H9 (cell line): ENCODE measurements at regions not wholly inside any gene's neighbourhood (a gene's known extent, or its start where the extent isn't known, plus 50 kb on each side); places are given as distances from the start of the nearest gene placed in this dataset.

Source experiments
- DNase-seq: peaks from one replicate; pipeline ENCODE4 v3.0.0-alpha.2; 2017
- H2AFZ ChIP-seq: one replicate; pipeline ENCODE4 v1.6.1; 2013; ENCODE audit warnings: mild to moderate bottlenecking, low read length, control low read depth, moderate library complexity
- H2AK5ac ChIP-seq: 2 replicates; pipeline ENCODE4 v1.6.1; 2013; ENCODE audit warnings: low read length, control low read depth, mixed read lengths; ENCODE audit not compliant: insufficient read length
- H2BK120ac ChIP-seq: one replicate; pipeline ENCODE4 v1.6.1; 2013; ENCODE audit warnings: low read depth, mild to moderate bottlenecking, low read length, control low read depth, inconsistent platforms; ENCODE audit not compliant: poor library complexity, severe bottlenecking
- H2BK12ac ChIP-seq: 2 replicates; pipeline ENCODE4 v1.6.1; 2013; ENCODE audit warnings: low read length, control low read depth, mixed read lengths, low read depth; ENCODE audit not compliant: insufficient read length
- H2BK15ac ChIP-seq: 2 replicates; pipeline ENCODE4 v1.6.1; 2013; ENCODE audit warnings: low read depth, low read length, control low read depth
- H2BK20ac ChIP-seq: one replicate; pipeline ENCODE4 v1.6.1; 2013; ENCODE audit warnings: low read depth, mild to moderate bottlenecking, low read length, control low read depth, inconsistent platforms; ENCODE audit not compliant: poor library complexity, severe bottlenecking
- H2BK5ac ChIP-seq: 2 replicates; pipeline ENCODE4 v1.6.1; 2013; ENCODE audit warnings: low read length, control low read depth, mixed read lengths; ENCODE audit not compliant: insufficient read length
- H3K14ac ChIP-seq: 2 replicates; pipeline ENCODE4 v1.6.1; 2013; ENCODE audit warnings: low read length, control low read depth; ENCODE audit not compliant: insufficient read depth
- H3K18ac ChIP-seq: 2 replicates; pipeline ENCODE4 v1.6.1; 2013; ENCODE audit warnings: low read depth, mild to moderate bottlenecking, mixed read lengths, low read length, control low read depth; ENCODE audit not compliant: insufficient read length
- H3K23ac ChIP-seq: 2 replicates; pipeline ENCODE4 v1.6.1; 2013; ENCODE audit warnings: low read length, control low read depth, mixed read lengths, low read depth; ENCODE audit not compliant: insufficient read length
- H3K23me2 ChIP-seq: 2 replicates; pipeline ENCODE4 v1.6.1; 2013; ENCODE audit warnings: low read depth, mild to moderate bottlenecking, mixed read lengths, low read length, control low read depth; ENCODE audit not compliant: insufficient read length, poor library complexity, severe bottlenecking
- H3K27ac ChIP-seq: 2 replicates; pipeline ENCODE4 v1.5.1; 2013; ENCODE audit warnings: low read length, control low read depth, mixed read lengths, low read depth; ENCODE audit not compliant: insufficient read length
- H3K27me3 ChIP-seq: 2 replicates; pipeline ENCODE4 v1.6.1; 2013; ENCODE audit warnings: low read length, control low read depth, inconsistent platforms; ENCODE audit not compliant: insufficient read depth
- H3K4ac ChIP-seq: 2 replicates; pipeline ENCODE4 v1.6.1; 2013; ENCODE audit warnings: low read depth, mild to moderate bottlenecking, control low read depth, inconsistent platforms, low read length, moderate library complexity
- H3K4me1 ChIP-seq: 2 replicates; pipeline ENCODE4 v1.6.1; 2013; ENCODE audit warnings: low read length, control low read depth, inconsistent platforms; ENCODE audit not compliant: insufficient read depth
- H3K4me2 ChIP-seq: 2 replicates; pipeline ENCODE4 v1.6.1; 2013; ENCODE audit warnings: low read length, control low read depth, mixed read lengths; ENCODE audit not compliant: insufficient read length, insufficient read depth
- H3K56ac ChIP-seq: 2 replicates; pipeline ENCODE4 v1.6.1; 2013; ENCODE audit warnings: low read depth, mild to moderate bottlenecking, mixed read lengths, low read length, control low read depth; ENCODE audit not compliant: insufficient read length
- H3K79me1 ChIP-seq: 2 replicates; pipeline ENCODE4 v1.6.1; 2013; ENCODE audit warnings: low read depth, mild to moderate bottlenecking, moderate library complexity, low read length, control low read depth, inconsistent platforms; ENCODE audit not compliant: insufficient read depth, poor library complexity, severe bottlenecking
- H3K79me2 ChIP-seq: 2 replicates; pipeline ENCODE4 v1.6.1; 2013; ENCODE audit warnings: low read length, control low read depth, inconsistent platforms; ENCODE audit not compliant: insufficient read depth
- H3K9ac ChIP-seq: 2 replicates; pipeline ENCODE4 v1.6.1; 2013; ENCODE audit warnings: low read length, control low read depth, mixed read lengths; ENCODE audit not compliant: insufficient read length; ENCODE audit errors: extremely low read depth
- H3K9me3 ChIP-seq: one replicate; pipeline ENCODE4 v1.6.1; 2013; ENCODE audit warnings: low read depth, low read length, inconsistent platforms; ENCODE audit not compliant: control insufficient read depth
- H3T11ph ChIP-seq: one replicate; pipeline ENCODE4 v1.6.1; 2013; ENCODE audit warnings: mild to moderate bottlenecking, low read length, control low read depth, inconsistent platforms
- H4K20me1 ChIP-seq: one replicate; pipeline ENCODE4 v1.6.1; 2013; ENCODE audit not compliant: control insufficient read depth, insufficient read length, insufficient read depth
- H4K5ac ChIP-seq: 2 replicates; pipeline ENCODE4 v1.6.1; 2013; ENCODE audit warnings: low read depth, mild to moderate bottlenecking, mixed read lengths, low read length, control low read depth; ENCODE audit not compliant: insufficient read length
- H4K8ac ChIP-seq: replicated peaks from 2 replicates; pipeline ENCODE4 v1.6.1; 2013; ENCODE audit warnings: low read length, control low read depth, mixed read lengths, low read depth; ENCODE audit not compliant: insufficient read length
- H4K91ac ChIP-seq: 2 replicates; pipeline ENCODE4 v1.6.1; 2013; ENCODE audit warnings: low read depth, mild to moderate bottlenecking, moderate library complexity, mixed read lengths, low read length, control low read depth; ENCODE audit not compliant: insufficient read length
- H3K27ac Mint-ChIP-seq, 3 experiments: 2 replicates in 2 of 3; 3 replicates in 1 of 3; pipeline ENCODE4 v1.8.0; 2020 to 2021; ENCODE audit warnings: mixed read lengths in 3 of 3, mild to moderate bottlenecking in 1 of 3, moderate library complexity in 1 of 3
- H3K27me3 Mint-ChIP-seq: 2 replicates; pipeline ENCODE4 v1.8.0; 2021; ENCODE audit warnings: low read depth, mild to moderate bottlenecking, moderate library complexity, mixed read lengths
- H3K36me3 Mint-ChIP-seq, 3 experiments: 2 replicates in 2 of 3; 3 replicates in 1 of 3; pipeline ENCODE4 v1.8.0; 2020 to 2021; ENCODE audit warnings: low read depth in 3 of 3, mixed read lengths in 3 of 3; ENCODE audit not compliant: insufficient read depth in 1 of 3
- H3K4me1 Mint-ChIP-seq, 2 experiments: 2 replicates each; pipeline ENCODE4 v1.8.0; 2020; ENCODE audit warnings: mixed read lengths in 2 of 2
- H3K4me3 Mint-ChIP-seq, 2 experiments: 2 replicates in 1 of 2; 3 replicates in 1 of 2; pipeline ENCODE4 v1.8.0; 2020 to 2021; ENCODE audit warnings: mild to moderate bottlenecking in 2 of 2, mixed read lengths in 2 of 2, moderate library complexity in 1 of 2
- H3K9me3 Mint-ChIP-seq, 2 experiments: 2 replicates in 1 of 2; 3 replicates in 1 of 2; pipeline ENCODE4 v1.8.0; 2020; ENCODE audit warnings: mild to moderate bottlenecking in 2 of 2, mixed read lengths in 2 of 2, moderate library complexity in 1 of 2
- CTCF ChIP-seq: fragments of 200-600 bp; sonication (generic); conservative IDR thresholded peaks from 3 replicates; pipeline ENCODE4 v1.8.0; 2021; ENCODE audit warnings: antibody characterized with exemption, mild to moderate bottlenecking
- WGBS: extraction: QIAGEN DNeasy Blood & Tissue Kit; methylation state at CpG from one replicate; pipeline ENCODE4 v1.1.7; 2013; ENCODE audit warnings: missing lambda C conversion rate, low lambda C conversion rate, mixed read lengths; ENCODE audit not compliant: insufficient read length; ENCODE audit errors: extremely low coverage; 5-methylcytosine and 5-hydroxymethylcytosine counted together

- no peak overlapping the region for H2AK5ac ChIP-seq
- H2BK20ac ChIP-seq: no peak overlapping the region
- no peaks in the 10 kb centered on the region for H3K79me1 ChIP-seq
- H2BK15ac ChIP-seq: no peak overlapping the region
- no peaks in the 10 kb centered on the region for H3K27me3 ChIP-seq
- Mint-ChIP-seq H3K27ac (no peak overlapping the region), H3K4me3 (no peak overlapping the region), H3K27me3 (no peaks in the 10 kb centered on the region), H3K36me3 (peaks cover 0 to 11% (median 0%) of the 10 kb centered on the region in 3 experiments; a peak in 3 of 7 replicates), H3K9me3 (peaks cover 2 to 4% of the 10 kb centered on the region in 2 experiments; a peak in 1 of 5 replicates), H3K4me1 (peaks cover 3 to 6% of the 10 kb centered on the region in 2 experiments; a peak in 1 of 4 replicates)
- no peak overlapping the region for H3K23ac ChIP-seq
- H3K4me2 ChIP-seq: no peak overlapping the region
- H3K9ac ChIP-seq: no peak overlapping the region
- H3K4me1 ChIP-seq: no peaks in the 10 kb centered on the region
- no peak overlapping the region for H3K14ac ChIP-seq
- no peak overlapping the region for H4K5ac ChIP-seq
- H3K23me2 ChIP-seq: no peaks in the 10 kb centered on the region
- no peak overlapping the region for H2BK120ac ChIP-seq
- H3K27ac ChIP-seq: no peak overlapping the region
- H2BK5ac ChIP-seq: no peak overlapping the region
- DNase-seq: no peak
- H3K18ac ChIP-seq: no peak overlapping the region
- H2AFZ ChIP-seq: no peak overlapping the region
- TF ChIP-seq CTCF: no peak
- WGBS: no CpG with 5 or more reads among the region's 3 CpGs
- no peak overlapping the region for H2BK12ac ChIP-seq
- H4K91ac ChIP-seq: no peak overlapping the region
- no peak overlapping the region for H3T11ph ChIP-seq
- H3K56ac ChIP-seq: no peak overlapping the region
- H3K4ac ChIP-seq: no peak overlapping the region
- no peak overlapping the region for H4K8ac ChIP-seq
- no peaks in the 10 kb centered on the region for H3K9me3 ChIP-seq
- no peaks in the 10 kb centered on the region for H4K20me1 ChIP-seq
- no peaks in the 10 kb centered on the region for H3K79me2 ChIP-seq
Measured at GRCh38 chr1:208521534-208521933, 277.4 kb upstream of the PLXNA2 start.
